T-helper 1 cell treated with Interleukin-12 subunit alpha and Interleukin-12 subunit beta and Interleukin-4 antibody, amounts not matched to agents 30 ng/mL and 1 ng/mL, for 36 hours (primary cell): ENCODE measurements at regions not wholly inside any gene's neighbourhood (a gene's known extent, or its start where the extent isn't known, plus 50 kb on each side); places are given as distances from the start of the nearest gene placed in this dataset.

Experiments
- intact Hi-C: fragments of 100-400 bp; cut with micrococcal nuclease; formaldehyde crosslinking; loops from one replicate; pipeline ENCODE4 v1.15.1; 2024

GRCh38 chr13:80666782-80667552 lies 326.0 kb upstream of the SPRY2 start:
- intact Hi-C loops = no loop called here

- intact Hi-C loops = no loop called here
These were observed 324.9 kb upstream of the SPRY2 start for GRCh38 chr13:80665792-80666333.

- intact Hi-C loops = no loop called here
These were observed 324.0 kb upstream of the SPRY2 start for GRCh38 chr13:80664950-80665349.

- intact Hi-C loops = no loop called here
These were observed 322.9 kb upstream of the SPRY2 start for GRCh38 chr13:80663788-80664187.

- intact Hi-C loops = no loop called here
These were observed 317.8 kb upstream of the SPRY2 start for GRCh38 chr13:80658705-80659104.

- intact Hi-C loops = no loop called here
These were observed 315.6 kb upstream of the SPRY2 start for GRCh38 chr13:80656512-80656904.

- intact Hi-C loops = no loop called here
These were observed 315.0 kb upstream of the SPRY2 start for GRCh38 chr13:80655778-80656511.

GRCh38 chr13:80654638-80655249 lies 313.8 kb upstream of the SPRY2 start:
- intact Hi-C loops = no loop called here

- intact Hi-C loops = no loop called here
These were observed 308.3 kb upstream of the SPRY2 start for GRCh38 chr13:80649274-80649673.

GRCh38 chr13:80642641-80643040 lies 301.7 kb upstream of the SPRY2 start:
- intact Hi-C loops = no loop called here

- intact Hi-C loops = no loop called here
These were observed 292.3 kb upstream of the SPRY2 start for GRCh38 chr13:80633251-80633650.

GRCh38 chr13:80630685-80631121 lies 289.8 kb upstream of the SPRY2 start:
- intact Hi-C loops = no loop called here

- intact Hi-C loops = no loop called here
These were observed 277.9 kb upstream of the SPRY2 start for GRCh38 chr13:80618781-80619180.

- intact Hi-C loops = no loop called here
These were observed 271.9 kb upstream of the SPRY2 start for GRCh38 chr13:80612804-80613203.

- intact Hi-C loops = no loop called here
These were observed 270.4 kb upstream of the SPRY2 start for GRCh38 chr13:80611310-80611709.

GRCh38 chr13:80605716-80606115 lies 264.8 kb upstream of the SPRY2 start:
- intact Hi-C loops = no loop called here

GRCh38 chr13:80605011-80605410 lies 264.1 kb upstream of the SPRY2 start:
- intact Hi-C loops = no loop called here

GRCh38 chr13:80604098-80604497 lies 263.2 kb upstream of the SPRY2 start:
- intact Hi-C loops = no loop called here

GRCh38 chr13:80603351-80603750 lies 262.4 kb upstream of the SPRY2 start:
- intact Hi-C loops = no loop called here

- intact Hi-C loops = no loop called here
These were observed 258.8 kb upstream of the SPRY2 start for GRCh38 chr13:80599765-80600164.

- intact Hi-C loops = no loop called here
These were observed 257.3 kb upstream of the SPRY2 start for GRCh38 chr13:80598189-80598588.
